Panc1 (cell line): ENCODE measurements at regions not wholly inside any gene's neighbourhood (a gene's known extent, or its start where the extent isn't known, plus 50 kb on each side); places are given as distances from the start of the nearest gene placed in this dataset.

ENCODE experiments used
- ATAC-seq: fragments of 200-7000 bp; cut with Tn5 transposase; 2 replicates; pipeline ENCODE4 v1.9.1; 2020; ENCODE audit warnings: mild to moderate bottlenecking, moderate library complexity
- BruUV-seq: library from RNA; stranded (reverse); fragments of 400-500 nt; replicated peaks from 2 replicates; lab custom pipeline; 2021; lab: Mats Ljungman, UMichigan
- CTCF ChIA-PET: fragments of 300-600 bp; sonication (Branson Sonifier 250); formaldehyde crosslinking; loops from one replicate; lab custom pipeline; 2022; ENCODE audit warnings: antibody characterized with exemption; lab: Charles Lee
- POLR2A ChIA-PET: fragments of 300-600 bp; sonication (Branson Sonifier 250); formaldehyde crosslinking; loops from one replicate; lab custom pipeline; 2022; ENCODE audit warnings: antibody characterized with exemption; lab: Charles Lee
- DNase-seq: peaks from one replicate; pipeline ENCODE4 v3.0.0-alpha.2; 2010; ENCODE audit warnings: low read depth, low spot score
- H3K27ac ChIP-seq: 2 replicates; pipeline ENCODE4 v1.5.1; 2011; ENCODE audit warnings: mild to moderate bottlenecking, low read length, inconsistent platforms
- H3K27me3 ChIP-seq: fragments of 200-500 bp; sonication (Bioruptor generic); 2 replicates; pipeline ENCODE4 v1.6.0; 2014; ENCODE audit warnings: low read length, inconsistent platforms; ENCODE audit not compliant: control insufficient read depth, insufficient read depth
- H3K36me3 ChIP-seq: fragments of 200-500 bp; sonication (Bioruptor generic); 2 replicates; pipeline ENCODE4 v1.5.1; 2014; ENCODE audit warnings: inconsistent platforms, mild to moderate bottlenecking, low read length, moderate library complexity; ENCODE audit not compliant: control insufficient read depth, insufficient read depth
- H3K4me1 ChIP-seq: 2 replicates; pipeline ENCODE4 v1.5.1; 2011; ENCODE audit warnings: inconsistent platforms, mild to moderate bottlenecking, low read length, moderate library complexity; ENCODE audit not compliant: control insufficient read depth, insufficient read depth
- H3K4me3 ChIP-seq, 2 experiments: 2 replicates each; pipeline ENCODE4 v1.5.1; 2011 to 2012; ENCODE audit warnings: low read depth in 2 of 2, low read length in 2 of 2, mild to moderate bottlenecking in 2 of 2, inconsistent platforms in 1 of 2, moderate library complexity in 1 of 2
- H3K9me3 ChIP-seq: fragments of 200-500 bp; sonication (Bioruptor generic); 2 replicates; pipeline ENCODE4 v1.5.1; 2014; ENCODE audit warnings: low read depth, mild to moderate bottlenecking, inconsistent platforms, low read length, moderate library complexity; ENCODE audit not compliant: control insufficient read depth, insufficient read depth
- POLR2AphosphoS5 ChIP-seq: IDR thresholded peaks from 2 replicates; pipeline ENCODE4 v1.6.1; 2012; ENCODE audit warnings: mild to moderate bottlenecking, low read depth, low read length, moderate library complexity
- SIN3A ChIP-seq: IDR thresholded peaks from 2 replicates; pipeline ENCODE4 v1.6.1; 2012; ENCODE audit warnings: low read depth, mild to moderate bottlenecking, low read length, moderate library complexity, borderline replicate concordance; ENCODE audit not compliant: insufficient read depth
- TCF7L2 ChIP-seq: IDR thresholded peaks from 2 replicates; pipeline ENCODE4 v1.6.1; 2011; ENCODE audit warnings: mild to moderate bottlenecking, low read depth, low read length, inconsistent platforms
- in situ Hi-C: cut with HindIII; loops from 2 replicates; pipeline ENCODE4 v1.10.0; 2016; ENCODE audit warnings: low sequenced_read_pairs, low pct_unique_long_range_greater_than_20kb
- intact Hi-C: fragments of 100-400 bp; cut with micrococcal nuclease; formaldehyde crosslinking; loops from one replicate; pipeline ENCODE4 v1.10.0; 2022; ENCODE audit not compliant: unreplicated experiment
- TF ChIP-seq, protein P1 (sequence below), 2 experiments: IDR thresholded peaks; 2 replicates each; pipeline ENCODE4 v1.6.1; 2011 to 2012; ENCODE audit warnings: low read depth in 2 of 2, control low read depth in 1 of 2, low read length in 1 of 2, mild to moderate bottlenecking in 1 of 2, moderate library complexity in 1 of 2; ENCODE audit not compliant: insufficient read depth in 1 of 2
- TF ChIP-seq, protein P2 (sequence below): fragments of 450-650 bp; IDR thresholded peaks from 2 replicates; pipeline ENCODE4 v1.5.1; 2017; ENCODE audit warnings: mild to moderate bottlenecking

DNA sequence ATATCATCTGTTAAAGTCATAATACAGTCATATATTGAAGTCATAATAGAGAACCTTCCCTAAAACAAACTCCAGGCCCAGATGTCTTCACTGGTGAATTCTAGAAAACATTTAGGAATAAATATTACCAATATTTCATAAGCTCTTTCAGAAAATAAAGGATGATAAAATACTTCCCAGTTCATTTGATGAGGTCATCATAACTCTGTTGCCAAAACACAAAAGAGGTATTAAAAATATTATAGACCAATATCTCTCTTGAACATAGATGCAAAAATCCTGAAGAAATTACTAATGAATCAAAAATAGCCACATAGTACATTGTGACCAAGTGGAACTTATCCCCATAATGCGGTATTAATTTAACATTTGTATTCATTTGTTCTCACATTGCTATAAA, 132.4 kb upstream of the ZP4 start:
- in situ Hi-C loops (no loop called here), intact Hi-C loops (no loop called here)
- ChIA-PET CTCF (no interaction called here), POLR2A (no interaction called here)
- no peaks in the 10 kb centered on the region for H3K36me3 ChIP-seq
- H3K4me1 ChIP-seq = no peaks in the 10 kb centered on the region
- no peak for ATAC-seq
- TF ChIP-seq POLR2AphosphoS5 = no peak
- TF ChIP-seq, protein P1, sequence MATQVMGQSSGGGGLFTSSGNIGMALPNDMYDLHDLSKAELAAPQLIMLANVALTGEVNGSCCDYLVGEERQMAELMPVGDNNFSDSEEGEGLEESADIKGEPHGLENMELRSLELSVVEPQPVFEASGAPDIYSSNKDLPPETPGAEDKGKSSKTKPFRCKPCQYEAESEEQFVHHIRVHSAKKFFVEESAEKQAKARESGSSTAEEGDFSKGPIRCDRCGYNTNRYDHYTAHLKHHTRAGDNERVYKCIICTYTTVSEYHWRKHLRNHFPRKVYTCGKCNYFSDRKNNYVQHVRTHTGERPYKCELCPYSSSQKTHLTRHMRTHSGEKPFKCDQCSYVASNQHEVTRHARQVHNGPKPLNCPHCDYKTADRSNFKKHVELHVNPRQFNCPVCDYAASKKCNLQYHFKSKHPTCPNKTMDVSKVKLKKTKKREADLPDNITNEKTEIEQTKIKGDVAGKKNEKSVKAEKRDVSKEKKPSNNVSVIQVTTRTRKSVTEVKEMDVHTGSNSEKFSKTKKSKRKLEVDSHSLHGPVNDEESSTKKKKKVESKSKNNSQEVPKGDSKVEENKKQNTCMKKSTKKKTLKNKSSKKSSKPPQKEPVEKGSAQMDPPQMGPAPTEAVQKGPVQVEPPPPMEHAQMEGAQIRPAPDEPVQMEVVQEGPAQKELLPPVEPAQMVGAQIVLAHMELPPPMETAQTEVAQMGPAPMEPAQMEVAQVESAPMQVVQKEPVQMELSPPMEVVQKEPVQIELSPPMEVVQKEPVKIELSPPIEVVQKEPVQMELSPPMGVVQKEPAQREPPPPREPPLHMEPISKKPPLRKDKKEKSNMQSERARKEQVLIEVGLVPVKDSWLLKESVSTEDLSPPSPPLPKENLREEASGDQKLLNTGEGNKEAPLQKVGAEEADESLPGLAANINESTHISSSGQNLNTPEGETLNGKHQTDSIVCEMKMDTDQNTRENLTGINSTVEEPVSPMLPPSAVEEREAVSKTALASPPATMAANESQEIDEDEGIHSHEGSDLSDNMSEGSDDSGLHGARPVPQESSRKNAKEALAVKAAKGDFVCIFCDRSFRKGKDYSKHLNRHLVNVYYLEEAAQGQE (IDR thresholded peaks at IDR 0.05; ENCODE audit: insufficient read depth in 1 of 2, low read depth in 2 of 2, low read length in 1 of 2) = no peak
- no peak for DNase-seq
- H3K9me3 ChIP-seq = no peaks in the 10 kb centered on the region
- BruUV-seq = no TSS peak
- no peak overlapping the region for H3K4me3 ChIP-seq
- H3K27ac ChIP-seq = no peak overlapping the region
- no peaks in the 10 kb centered on the region for H3K27me3 ChIP-seq

DNA sequence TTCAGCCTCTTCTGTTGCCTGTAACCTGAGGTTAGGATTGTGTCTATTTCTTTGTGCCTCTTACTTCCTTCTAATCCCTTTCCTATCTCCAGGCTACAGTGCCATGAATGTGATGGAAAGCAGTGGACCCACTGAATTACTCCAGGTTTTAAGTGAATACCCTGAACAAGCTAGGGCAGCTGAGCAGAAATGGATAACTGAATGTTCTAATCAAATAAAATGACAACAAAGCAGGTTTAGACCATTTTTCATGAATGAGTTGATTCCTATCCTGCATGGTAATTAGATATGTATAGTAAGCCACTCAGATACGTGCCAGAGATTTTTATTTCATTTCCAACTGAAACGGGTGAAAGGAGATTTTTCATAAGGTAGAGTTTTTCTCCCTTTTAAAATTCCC, 127.5 kb upstream of the ZP4 start:
- Histone ChIP-seq H3K36me3 (no peaks in the 10 kb centered on the region), H3K27ac (no peak overlapping the region), H3K4me1 (no peaks in the 10 kb centered on the region), H3K4me3 (no peak overlapping the region), H3K27me3 (no peaks in the 10 kb centered on the region), H3K9me3 (no peaks in the 10 kb centered on the region)
- POLR2A ChIA-PET = no interaction called here
- ATAC-seq = no peak
- BruUV-seq = no TSS peak
- intact Hi-C loops (no loop called here), in situ Hi-C loops (no loop called here)
- CTCF ChIA-PET = no interaction called here
- no peak for DNase-seq
- no peak for TF ChIP-seq POLR2AphosphoS5
- TF ChIP-seq, protein P1 (IDR thresholded peaks at IDR 0.05; ENCODE audit: insufficient read depth in 1 of 2, low read depth in 2 of 2, low read length in 1 of 2) = no peak
- TF ChIP-seq, protein P2, sequence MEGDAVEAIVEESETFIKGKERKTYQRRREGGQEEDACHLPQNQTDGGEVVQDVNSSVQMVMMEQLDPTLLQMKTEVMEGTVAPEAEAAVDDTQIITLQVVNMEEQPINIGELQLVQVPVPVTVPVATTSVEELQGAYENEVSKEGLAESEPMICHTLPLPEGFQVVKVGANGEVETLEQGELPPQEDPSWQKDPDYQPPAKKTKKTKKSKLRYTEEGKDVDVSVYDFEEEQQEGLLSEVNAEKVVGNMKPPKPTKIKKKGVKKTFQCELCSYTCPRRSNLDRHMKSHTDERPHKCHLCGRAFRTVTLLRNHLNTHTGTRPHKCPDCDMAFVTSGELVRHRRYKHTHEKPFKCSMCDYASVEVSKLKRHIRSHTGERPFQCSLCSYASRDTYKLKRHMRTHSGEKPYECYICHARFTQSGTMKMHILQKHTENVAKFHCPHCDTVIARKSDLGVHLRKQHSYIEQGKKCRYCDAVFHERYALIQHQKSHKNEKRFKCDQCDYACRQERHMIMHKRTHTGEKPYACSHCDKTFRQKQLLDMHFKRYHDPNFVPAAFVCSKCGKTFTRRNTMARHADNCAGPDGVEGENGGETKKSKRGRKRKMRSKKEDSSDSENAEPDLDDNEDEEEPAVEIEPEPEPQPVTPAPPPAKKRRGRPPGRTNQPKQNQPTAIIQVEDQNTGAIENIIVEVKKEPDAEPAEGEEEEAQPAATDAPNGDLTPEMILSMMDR = no peak
- TF ChIP-seq SIN3A = no peak
- TF ChIP-seq TCF7L2 = no peak
